Neural progenitor cell (in vitro differentiated cells): ENCODE measurements at regions not wholly inside any gene's neighbourhood (a gene's known extent, or its start where the extent isn't known, plus 50 kb on each side); places are given as distances from the start of the nearest gene placed in this dataset.

Experiments used
- DNase-seq: peaks from one replicate; pipeline ENCODE4 v3.0.0-alpha.2; 2016; ENCODE audit warnings: low spot score
- H2AFZ ChIP-seq: fragments of 200-600 bp; sonication (generic); replicated peaks from 2 replicates; pipeline ENCODE4 v1.6.1; 2016; ENCODE audit warnings: antibody characterized with exemption
- H3F3A ChIP-seq: fragments of 200-600 bp; sonication (generic); 2 replicates; pipeline ENCODE4 v1.6.1; 2016; ENCODE audit warnings: antibody characterized with exemption, low read depth
- H3K27ac ChIP-seq: fragments of 200-600 bp; sonication (generic); 2 replicates; pipeline ENCODE4 v1.5.1; 2016; ENCODE audit warnings: mild to moderate bottlenecking
- H3K27me3 ChIP-seq: fragments of 200-600 bp; sonication (generic); 2 replicates; pipeline ENCODE4 v1.6.1; 2016; ENCODE audit warnings: mild to moderate bottlenecking, moderate library complexity
- H3K36me3 ChIP-seq: fragments of 200-600 bp; sonication (generic); 2 replicates; pipeline ENCODE4 v1.5.1; 2016
- H3K4me1 ChIP-seq: fragments of 200-600 bp; sonication (generic); 2 replicates; pipeline ENCODE4 v1.6.1; 2016; ENCODE audit warnings: mixed run types
- H3K4me2 ChIP-seq: fragments of 200-600 bp; sonication (generic); 2 replicates; pipeline ENCODE4 v1.6.1; 2016
- H3K4me3 ChIP-seq: fragments of 200-600 bp; sonication (generic); 2 replicates; pipeline ENCODE4 v1.5.1; 2016
- H3K79me2 ChIP-seq: fragments of 200-600 bp; sonication (generic); 2 replicates; pipeline ENCODE4 v1.6.1; 2016; ENCODE audit warnings: low read depth
- H3K9ac ChIP-seq: fragments of 200-600 bp; sonication (generic); 2 replicates; pipeline ENCODE4 v1.6.1; 2016
- H3K9me3 ChIP-seq: fragments of 200-600 bp; sonication (generic); 2 replicates; pipeline ENCODE4 v1.5.1; 2016; ENCODE audit warnings: low read depth
- H4K20me1 ChIP-seq: fragments of 200-600 bp; sonication (generic); 2 replicates; pipeline ENCODE4 v1.6.1; 2016; ENCODE audit warnings: low read depth
- H3K27ac Mint-ChIP-seq: 3 replicates; pipeline ENCODE4 v1.8.0; 2021; ENCODE audit warnings: mixed read lengths
- H3K27me3 Mint-ChIP-seq: 2 replicates; pipeline ENCODE4 v1.8.0; 2022; ENCODE audit warnings: low read depth, mild to moderate bottlenecking, inconsistent platforms, moderate library complexity, mixed read lengths; ENCODE audit not compliant: insufficient read depth
- H3K36me3 Mint-ChIP-seq: 3 replicates; pipeline ENCODE4 v1.8.0; 2021; ENCODE audit warnings: mixed read lengths
- H3K4me1 Mint-ChIP-seq: 3 replicates; pipeline ENCODE4 v1.8.0; 2021; ENCODE audit warnings: mixed read lengths
- H3K4me3 Mint-ChIP-seq: 3 replicates; pipeline ENCODE4 v1.8.0; 2021; ENCODE audit warnings: mild to moderate bottlenecking, moderate library complexity, mixed read lengths
- H3K9me3 Mint-ChIP-seq: 3 replicates; pipeline ENCODE4 v1.8.0; 2020; ENCODE audit warnings: mixed read lengths
- EZH2 ChIP-seq: fragments of 200-600 bp; sonication (generic); IDR thresholded peaks from 2 replicates; pipeline ENCODE4 v1.6.1; 2017; ENCODE audit warnings: antibody characterized with exemption, mild to moderate bottlenecking, moderate library complexity
- EZH2phosphoT487 ChIP-seq: fragments of 200-600 bp; sonication (generic); IDR thresholded peaks from 2 replicates; pipeline ENCODE4 v1.6.1; 2017; ENCODE audit warnings: antibody characterized with exemption
- TF ChIP-seq, protein P1 (sequence below): fragments of 200-600 bp; sonication (generic); IDR thresholded peaks from 2 replicates; pipeline ENCODE4 v1.5.1; 2017; ENCODE audit warnings: antibody characterized with exemption, mild to moderate bottlenecking

DNA sequence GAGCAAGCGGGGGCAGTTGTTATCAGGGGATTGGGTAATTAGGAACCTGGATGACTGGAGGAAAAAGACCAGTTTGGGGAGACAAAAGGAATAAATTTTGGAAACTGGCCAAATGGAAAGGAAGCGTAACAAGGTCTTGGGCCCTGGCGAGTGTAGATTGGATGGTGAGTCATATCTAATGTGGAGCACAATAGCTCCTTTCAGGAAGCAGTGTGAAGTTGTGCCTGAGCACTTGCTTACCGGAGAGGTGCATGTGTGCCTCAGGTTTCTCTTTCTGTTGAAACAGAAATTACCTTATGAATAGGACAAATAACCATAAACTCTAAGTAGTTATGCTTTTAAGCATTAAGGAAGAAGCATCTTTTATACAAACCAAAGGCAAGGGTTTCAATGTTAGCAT, 176.4 kb downstream of the KIF4B start:
- Histone ChIP-seq H2AFZ (no peak overlapping the region), H3K36me3 (no peaks in the 10 kb centered on the region), H3K79me2 (no peaks in the 10 kb centered on the region), H3K27ac (no peak overlapping the region), H3K4me1 (peaks cover 14% of the 10 kb centered on the region), H3K4me3 (no peak overlapping the region), H3K27me3 (no peaks in the 10 kb centered on the region), H3K9ac (no peak overlapping the region), H3K4me2 (peak overlapping the region; percentile 35), H3K9me3 (no peaks in the 10 kb centered on the region), H4K20me1 (no peaks in the 10 kb centered on the region), H3F3A (peaks cover 12% of the 10 kb centered on the region)
- Mint-ChIP-seq H3K36me3 (no peaks in the 10 kb centered on the region), H3K27me3 (peaks cover 4% of the 10 kb centered on the region), H3K4me3 (no peak overlapping the region), H3K27ac (no peak overlapping the region), H3K4me1 (peaks cover 8% of the 10 kb centered on the region), H3K9me3 (no peaks in the 10 kb centered on the region)
- TF ChIP-seq EZH2phosphoT487 (no peak), EZH2 (no peak)
- TF ChIP-seq, protein P1, sequence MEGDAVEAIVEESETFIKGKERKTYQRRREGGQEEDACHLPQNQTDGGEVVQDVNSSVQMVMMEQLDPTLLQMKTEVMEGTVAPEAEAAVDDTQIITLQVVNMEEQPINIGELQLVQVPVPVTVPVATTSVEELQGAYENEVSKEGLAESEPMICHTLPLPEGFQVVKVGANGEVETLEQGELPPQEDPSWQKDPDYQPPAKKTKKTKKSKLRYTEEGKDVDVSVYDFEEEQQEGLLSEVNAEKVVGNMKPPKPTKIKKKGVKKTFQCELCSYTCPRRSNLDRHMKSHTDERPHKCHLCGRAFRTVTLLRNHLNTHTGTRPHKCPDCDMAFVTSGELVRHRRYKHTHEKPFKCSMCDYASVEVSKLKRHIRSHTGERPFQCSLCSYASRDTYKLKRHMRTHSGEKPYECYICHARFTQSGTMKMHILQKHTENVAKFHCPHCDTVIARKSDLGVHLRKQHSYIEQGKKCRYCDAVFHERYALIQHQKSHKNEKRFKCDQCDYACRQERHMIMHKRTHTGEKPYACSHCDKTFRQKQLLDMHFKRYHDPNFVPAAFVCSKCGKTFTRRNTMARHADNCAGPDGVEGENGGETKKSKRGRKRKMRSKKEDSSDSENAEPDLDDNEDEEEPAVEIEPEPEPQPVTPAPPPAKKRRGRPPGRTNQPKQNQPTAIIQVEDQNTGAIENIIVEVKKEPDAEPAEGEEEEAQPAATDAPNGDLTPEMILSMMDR, result no peak
- no peak for DNase-seq

DNA sequence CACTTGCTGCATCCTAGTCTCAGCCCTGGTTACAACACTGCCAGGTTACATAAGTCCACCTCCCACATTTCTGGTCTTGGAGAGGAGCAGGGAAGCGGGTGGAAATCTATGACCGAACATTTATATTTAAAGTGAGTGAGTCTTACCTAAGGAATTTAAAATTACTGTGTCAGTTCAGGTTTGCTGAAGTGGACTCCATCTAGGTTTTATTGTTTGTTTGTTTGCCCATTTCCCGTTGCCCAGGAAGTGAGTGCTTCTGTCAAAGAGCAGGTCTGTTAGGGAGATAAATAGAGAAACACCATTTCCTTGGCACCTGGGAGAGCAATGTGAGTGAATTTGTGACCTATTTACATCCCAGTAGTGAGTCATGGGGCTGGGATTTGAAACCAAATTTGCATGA, 179.5 kb downstream of the KIF4B start:
- Histone ChIP-seq H3K4me3 (no peak overlapping the region), H4K20me1 (no peaks in the 10 kb centered on the region), H3K27ac (no peak overlapping the region), H3K27me3 (no peaks in the 10 kb centered on the region), H3K4me2 (no peak overlapping the region), H3K9me3 (no peaks in the 10 kb centered on the region), H3K4me1 (peaks cover 14% of the 10 kb centered on the region), H3F3A (peaks cover 12% of the 10 kb centered on the region), H3K36me3 (no peaks in the 10 kb centered on the region), H3K79me2 (no peaks in the 10 kb centered on the region), H3K9ac (no peak overlapping the region), H2AFZ (no peak overlapping the region)
- Mint-ChIP-seq H3K4me3 (no peak overlapping the region), H3K4me1 (peaks cover 8% of the 10 kb centered on the region), H3K27me3 (peaks cover 2% of the 10 kb centered on the region), H3K9me3 (no peaks in the 10 kb centered on the region), H3K27ac (no peak overlapping the region), H3K36me3 (no peaks in the 10 kb centered on the region)
- TF ChIP-seq, protein P1, result no peak
- no peak for TF ChIP-seq EZH2phosphoT487
- TF ChIP-seq EZH2, result no peak
- no peak for DNase-seq

DNA sequence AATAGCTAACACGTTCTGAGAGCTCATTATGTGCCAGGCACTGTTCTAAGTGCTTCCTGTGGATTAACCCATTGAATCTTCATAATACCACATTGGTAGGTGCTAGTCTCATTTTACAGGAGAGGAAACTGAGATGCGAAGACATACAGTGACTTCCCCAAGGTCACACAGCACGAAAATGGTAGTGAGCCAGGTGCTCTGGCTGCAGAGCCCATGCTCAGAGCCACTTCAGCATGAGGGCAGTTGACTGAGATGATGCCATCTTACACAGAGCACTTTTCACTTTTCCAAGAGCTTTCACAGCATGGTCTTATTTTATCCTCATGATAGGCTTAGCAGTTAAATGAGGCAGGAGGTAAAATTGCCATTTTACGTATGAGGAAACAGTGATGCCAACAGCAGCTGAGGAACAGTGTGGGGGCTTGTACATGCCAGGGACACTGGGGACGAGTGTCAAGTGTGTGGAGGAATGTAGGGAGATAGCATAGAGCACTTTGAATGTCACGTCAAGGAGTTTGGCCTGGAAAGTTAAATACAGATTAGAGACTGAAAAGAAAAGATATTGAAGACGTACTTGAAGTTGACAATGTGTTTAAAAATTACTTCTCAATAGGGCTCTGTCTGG, 180.0 kb downstream of the KIF4B start:
- peaks cover 8% of the 10 kb centered on the region for H3K4me1 Mint-ChIP-seq
- H3K27me3 ChIP-seq, result no peaks in the 10 kb centered on the region
- H3K9me3 ChIP-seq, result no peaks in the 10 kb centered on the region
- H3K4me3 ChIP-seq, result no peak overlapping the region
- no peak overlapping the region for H3K9ac ChIP-seq
- no peaks in the 10 kb centered on the region for H3K36me3 Mint-ChIP-seq
- DNase-seq, result no peak
- H3K27ac Mint-ChIP-seq, result no peak overlapping the region
- no peak overlapping the region for H2AFZ ChIP-seq
- peaks cover 12% of the 10 kb centered on the region for H3F3A ChIP-seq
- H3K4me1 ChIP-seq, result peaks cover 14% of the 10 kb centered on the region
- H3K4me2 ChIP-seq, result no peak overlapping the region
- H3K9me3 Mint-ChIP-seq, result no peaks in the 10 kb centered on the region
- peaks cover 2% of the 10 kb centered on the region for H3K27me3 Mint-ChIP-seq
- no peak overlapping the region for H3K4me3 Mint-ChIP-seq
- H3K27ac ChIP-seq, result no peak overlapping the region
- no peaks in the 10 kb centered on the region for H3K79me2 ChIP-seq
- no peaks in the 10 kb centered on the region for H3K36me3 ChIP-seq
- no peaks in the 10 kb centered on the region for H4K20me1 ChIP-seq
- TF ChIP-seq EZH2phosphoT487 (no peak), EZH2 (no peak)
- TF ChIP-seq, protein P1, result no peak
